BE2C (cell line): ENCODE measurements at regions not wholly inside any gene's neighbourhood (a gene's known extent, or its start where the extent isn't known, plus 50 kb on each side); places are given as distances from the start of the nearest gene placed in this dataset.

Experiments
- DNase-seq: peaks from one replicate; pipeline ENCODE4 v3.0.0-alpha.2; 2020
- H3K27me3 ChIP-seq: fragments of 250-450 bp; sonication (Bioruptor Pico); 2 replicates; pipeline ENCODE4 v1.5.1; 2020; ENCODE audit warnings: mild to moderate bottlenecking
- H3K36me3 ChIP-seq: fragments of 250-450 bp; sonication (Bioruptor Pico); 2 replicates; pipeline ENCODE4 v1.5.1; 2020; ENCODE audit warnings: mild to moderate bottlenecking
- H3K4me1 ChIP-seq: fragments of 250-450 bp; sonication (Bioruptor Pico); 2 replicates; pipeline ENCODE4 v1.5.1; 2020
- H3K4me3 ChIP-seq: 2 replicates; pipeline ENCODE4 v1.5.1; 2011; ENCODE audit warnings: low read depth, low read length
- H3K9me3 ChIP-seq: fragments of 250-450 bp; sonication (Bioruptor Pico); 2 replicates; pipeline ENCODE4 v1.5.1; 2020
- TF ChIP-seq, protein P1 (sequence below): IDR thresholded peaks from 2 replicates; pipeline ENCODE4 v1.5.1; 2012; ENCODE audit warnings: mild to moderate bottlenecking, low read depth, low read length

DNA sequence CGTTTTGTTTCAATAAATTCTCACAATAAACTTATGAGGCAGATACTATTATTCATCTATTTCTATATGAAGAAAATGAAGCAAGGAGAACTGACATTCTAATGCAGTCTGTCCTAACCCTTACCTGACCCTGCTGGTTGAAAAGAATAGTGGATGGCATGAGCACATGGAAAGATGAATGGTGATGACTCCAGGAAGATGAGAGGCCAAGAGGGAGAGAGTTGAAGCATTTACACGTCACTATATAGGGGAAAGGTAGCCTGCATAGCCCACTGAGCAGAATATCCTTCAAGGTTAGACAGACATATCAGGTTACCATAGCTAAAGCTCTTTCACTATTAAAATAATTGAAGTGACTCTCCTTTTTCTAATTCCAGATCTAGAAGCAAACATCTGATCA, 163.9 kb upstream of the CDK1 start:
- Histone ChIP-seq H3K27me3 (no peaks in the 10 kb centered on the region), H3K4me3 (no peak overlapping the region), H3K4me1 (no peaks in the 10 kb centered on the region), H3K36me3 (no peaks in the 10 kb centered on the region), H3K9me3 (no peaks in the 10 kb centered on the region)
- TF ChIP-seq, protein P1, sequence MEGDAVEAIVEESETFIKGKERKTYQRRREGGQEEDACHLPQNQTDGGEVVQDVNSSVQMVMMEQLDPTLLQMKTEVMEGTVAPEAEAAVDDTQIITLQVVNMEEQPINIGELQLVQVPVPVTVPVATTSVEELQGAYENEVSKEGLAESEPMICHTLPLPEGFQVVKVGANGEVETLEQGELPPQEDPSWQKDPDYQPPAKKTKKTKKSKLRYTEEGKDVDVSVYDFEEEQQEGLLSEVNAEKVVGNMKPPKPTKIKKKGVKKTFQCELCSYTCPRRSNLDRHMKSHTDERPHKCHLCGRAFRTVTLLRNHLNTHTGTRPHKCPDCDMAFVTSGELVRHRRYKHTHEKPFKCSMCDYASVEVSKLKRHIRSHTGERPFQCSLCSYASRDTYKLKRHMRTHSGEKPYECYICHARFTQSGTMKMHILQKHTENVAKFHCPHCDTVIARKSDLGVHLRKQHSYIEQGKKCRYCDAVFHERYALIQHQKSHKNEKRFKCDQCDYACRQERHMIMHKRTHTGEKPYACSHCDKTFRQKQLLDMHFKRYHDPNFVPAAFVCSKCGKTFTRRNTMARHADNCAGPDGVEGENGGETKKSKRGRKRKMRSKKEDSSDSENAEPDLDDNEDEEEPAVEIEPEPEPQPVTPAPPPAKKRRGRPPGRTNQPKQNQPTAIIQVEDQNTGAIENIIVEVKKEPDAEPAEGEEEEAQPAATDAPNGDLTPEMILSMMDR = no peak
- DNase-seq = no peak

DNA sequence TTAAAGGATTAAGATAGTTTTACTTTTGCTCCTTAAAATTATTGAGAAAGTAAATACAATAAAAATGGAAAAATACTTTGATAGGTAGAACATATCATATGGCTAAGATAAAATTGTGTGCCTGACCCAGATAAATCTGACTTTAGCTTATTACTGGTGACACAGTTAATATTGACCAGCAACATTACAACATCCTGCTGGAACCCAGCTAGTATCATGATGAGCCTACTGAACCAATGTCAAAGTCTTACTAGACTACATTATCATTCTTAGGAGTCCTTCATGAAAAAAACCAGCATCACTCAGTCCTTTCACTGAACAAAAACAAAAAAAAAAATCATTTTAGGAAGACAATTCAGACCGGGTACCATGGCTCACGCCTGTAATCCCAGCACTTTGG, 164.8 kb upstream of the CDK1 start:
- Histone ChIP-seq H3K4me3 (no peak overlapping the region), H3K27me3 (no peaks in the 10 kb centered on the region), H3K4me1 (no peaks in the 10 kb centered on the region), H3K9me3 (no peaks in the 10 kb centered on the region), H3K36me3 (no peaks in the 10 kb centered on the region)
- DNase-seq = no peak
- TF ChIP-seq, protein P1 = no peak

DNA sequence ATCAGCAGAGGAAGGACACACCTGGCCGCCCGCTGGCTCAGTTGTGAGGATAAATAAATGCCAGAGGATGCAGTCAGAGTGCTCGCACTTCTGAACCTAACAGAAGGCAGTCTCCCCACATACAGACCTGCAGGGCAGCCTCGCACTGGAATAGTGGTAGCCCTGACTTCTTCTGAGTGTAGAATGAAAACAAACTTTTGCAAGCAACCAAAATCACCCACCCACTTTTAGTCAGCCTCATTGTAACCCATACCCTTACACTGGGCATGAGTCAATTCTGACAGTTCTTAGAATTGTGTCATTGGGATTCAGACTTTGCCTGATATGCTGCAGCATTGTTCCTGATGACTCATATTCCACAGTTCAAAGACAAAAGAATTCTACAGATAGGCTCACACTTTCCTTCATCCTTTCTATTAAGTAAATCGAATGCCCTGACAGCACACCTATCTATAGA, 167.0 kb upstream of the CDK1 start:
- no peak for DNase-seq
- no peaks in the 10 kb centered on the region for H3K4me1 ChIP-seq
- TF ChIP-seq, protein P1 = no peak
- H3K9me3 ChIP-seq = no peaks in the 10 kb centered on the region
- H3K36me3 ChIP-seq = no peaks in the 10 kb centered on the region
- no peaks in the 10 kb centered on the region for H3K27me3 ChIP-seq
- no peak overlapping the region for H3K4me3 ChIP-seq

DNA sequence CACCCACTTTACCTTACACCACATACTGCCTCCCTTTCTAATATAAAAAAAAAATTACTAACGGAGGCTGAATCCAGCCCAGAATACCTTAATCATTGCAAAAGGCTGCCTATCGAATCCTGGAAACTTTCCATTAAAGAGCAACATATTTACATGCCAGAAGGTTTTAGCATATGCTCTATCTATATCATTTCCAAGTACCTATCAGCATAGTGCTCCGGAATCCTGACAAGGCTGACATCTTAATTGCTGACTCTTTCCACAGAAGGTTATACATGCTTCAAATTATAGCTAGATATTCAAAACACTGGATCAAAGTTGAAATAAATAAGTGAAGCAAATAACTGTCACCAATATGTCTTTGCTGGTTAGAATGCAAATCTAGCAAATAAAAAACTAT, 170.9 kb upstream of the CDK1 start:
- no peaks in the 10 kb centered on the region; the same call in 1 of the 2 replicates for H3K4me1 ChIP-seq
- TF ChIP-seq, protein P1 = no peak
- no peaks in the 10 kb centered on the region for H3K9me3 ChIP-seq
- no peaks in the 10 kb centered on the region for H3K27me3 ChIP-seq
- H3K4me3 ChIP-seq = no peak overlapping the region
- H3K36me3 ChIP-seq = no peaks in the 10 kb centered on the region
- DNase-seq = no peak

DNA sequence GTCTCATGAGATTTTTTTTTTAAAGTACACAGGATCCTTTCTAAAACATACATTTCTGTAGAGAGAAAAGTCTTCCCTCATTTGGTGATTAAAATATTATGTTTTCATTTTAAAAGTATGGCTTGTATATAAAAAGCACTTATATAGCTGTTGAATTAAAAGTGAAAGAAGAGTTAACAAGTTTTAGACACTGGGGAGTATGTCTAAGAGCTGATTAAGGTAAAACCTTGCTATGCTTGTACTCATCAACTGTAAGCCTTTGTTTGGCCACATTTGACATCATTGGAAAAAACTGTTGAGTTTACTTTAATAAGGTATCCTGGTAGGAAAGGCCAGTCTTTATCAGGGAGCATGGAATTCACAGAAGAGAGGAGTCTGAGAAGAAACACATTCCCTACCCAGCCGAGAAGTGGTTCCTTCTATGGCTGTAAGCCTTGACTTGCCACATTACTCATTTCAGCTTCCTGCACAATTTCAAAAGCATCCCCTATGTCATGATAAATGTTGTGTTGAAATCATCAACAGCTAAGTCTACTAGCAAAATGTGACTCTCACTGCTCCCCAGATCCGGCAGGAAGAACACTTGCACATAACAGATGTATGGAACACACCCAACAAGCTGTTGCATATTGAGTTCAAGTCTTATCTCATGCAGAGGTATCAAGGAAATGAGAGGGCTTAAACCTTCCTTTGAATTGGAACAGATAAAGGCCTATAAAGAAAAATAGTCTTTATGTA, 171.8 kb upstream of the CDK1 start:
- no peaks in the 10 kb centered on the region for H3K36me3 ChIP-seq
- DNase-seq = no peak
- no peak overlapping the region for H3K4me3 ChIP-seq
- H3K9me3 ChIP-seq = no peaks in the 10 kb centered on the region
- TF ChIP-seq, protein P1 = no peak
- H3K27me3 ChIP-seq = no peaks in the 10 kb centered on the region
- H3K4me1 ChIP-seq = no peaks in the 10 kb centered on the region; the same call in 1 of the 2 replicates

DNA sequence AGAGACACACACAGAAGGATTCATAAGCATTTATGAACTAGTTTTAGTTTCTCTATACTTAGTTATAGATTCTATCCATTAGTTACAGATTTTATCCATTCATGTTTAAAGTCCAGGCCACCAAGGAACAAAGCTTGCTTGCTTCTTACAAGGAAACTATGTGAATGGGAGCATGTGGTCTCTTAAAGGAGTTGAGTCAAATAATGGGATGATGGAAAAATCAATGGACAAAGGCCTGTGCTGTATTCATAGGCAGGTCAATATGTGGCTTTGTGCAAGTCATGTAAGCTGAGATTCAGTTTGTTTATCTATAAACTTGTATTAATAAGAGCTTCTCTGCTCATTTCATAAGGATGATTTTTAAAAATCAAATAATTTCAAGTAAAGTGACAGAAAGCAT, 172.8 kb upstream of the CDK1 start:
- no peak for DNase-seq
- TF ChIP-seq, protein P1 = no peak
- Histone ChIP-seq H3K9me3 (no peaks in the 10 kb centered on the region), H3K27me3 (no peaks in the 10 kb centered on the region), H3K4me1 (no peaks in the 10 kb centered on the region; the same call in 1 of the 2 replicates), H3K4me3 (no peak overlapping the region), H3K36me3 (no peaks in the 10 kb centered on the region)
